OCI-LY1 (cell line): ENCODE measurements at regions not wholly inside any gene's neighbourhood (a gene's known extent, or its start where the extent isn't known, plus 50 kb on each side); places are given as distances from the start of the nearest gene placed in this dataset.

Experiments used
- H2AFZ ChIP-seq: fragments of 200-600 bp; sonication (generic), shearing (Covaris generic); 2 replicates; pipeline ENCODE4 v1.6.0; 2014; ENCODE audit warnings: antibody characterized with exemption, mild to moderate bottlenecking, low read length
- H3F3A ChIP-seq: fragments of 200-600 bp; sonication (generic), shearing (Covaris generic); 2 replicates; pipeline ENCODE4 v1.6.0; 2014; ENCODE audit warnings: mild to moderate bottlenecking, antibody characterized with exemption, low read length, moderate library complexity; ENCODE audit not compliant: insufficient read depth
- H3K27ac ChIP-seq: fragments of 200-600 bp; sonication (generic); 2 replicates; pipeline ENCODE4 v1.5.1; 2014; ENCODE audit warnings: low read length, mixed run types, mild to moderate bottlenecking, low read depth; ENCODE audit not compliant: poor library complexity, severe bottlenecking
- H3K27me3 ChIP-seq: fragments of 200-600 bp; sonication (generic); 2 replicates; pipeline ENCODE4 v1.6.0; 2014; ENCODE audit warnings: antibody characterized with exemption, mild to moderate bottlenecking, low read length, moderate library complexity; ENCODE audit not compliant: insufficient read depth
- H3K36me3 ChIP-seq: fragments of 200-600 bp; sonication (generic); 2 replicates; pipeline ENCODE4 v1.6.1; 2014; ENCODE audit warnings: mild to moderate bottlenecking, antibody characterized with exemption, low read length, moderate library complexity, mixed read lengths; ENCODE audit not compliant: insufficient read depth
- H3K4me1 ChIP-seq: fragments of 200-600 bp; sonication (generic); 2 replicates; pipeline ENCODE4 v1.5.1; 2014; ENCODE audit warnings: mild to moderate bottlenecking, low read length, moderate library complexity; ENCODE audit not compliant: insufficient read depth, severe bottlenecking
- H3K4me2 ChIP-seq: fragments of 200-600 bp; sonication (generic), shearing (Covaris generic); 2 replicates; pipeline ENCODE4 v1.6.1; 2014; ENCODE audit warnings: low read length
- H3K4me3 ChIP-seq: fragments of 200-600 bp; sonication (generic); 2 replicates; pipeline ENCODE4 v1.5.1; 2014; ENCODE audit warnings: low read length, low read depth, mild to moderate bottlenecking, mixed read lengths; ENCODE audit not compliant: poor library complexity, severe bottlenecking
- H3K79me2 ChIP-seq: fragments of 200-600 bp; shearing (Covaris generic); 2 replicates; pipeline ENCODE4 v1.6.1; 2016; ENCODE audit warnings: mixed run types, low read length, mixed read lengths; ENCODE audit not compliant: insufficient read depth
- H3K9ac ChIP-seq: fragments of 200-600 bp; sonication (generic), shearing (Covaris generic); 2 replicates; pipeline ENCODE4 v1.6.1; 2014; ENCODE audit warnings: mild to moderate bottlenecking, low read length, mixed read lengths
- H3K9me2 ChIP-seq: fragments of 200-600 bp; sonication (generic), shearing (Covaris generic); 2 replicates; pipeline ENCODE4 v1.6.1; 2014; ENCODE audit warnings: low read depth, mild to moderate bottlenecking, low read length, mixed read lengths
- H3K9me3 ChIP-seq: fragments of 200-600 bp; shearing (Covaris generic); 2 replicates; pipeline ENCODE4 v1.6.1; 2014; ENCODE audit warnings: low read length, mixed read lengths
- H4K20me1 ChIP-seq: fragments of 200-600 bp; sonication (generic), shearing (Covaris generic); 2 replicates; pipeline ENCODE4 v1.6.0; 2016; ENCODE audit warnings: mild to moderate bottlenecking, low read length; ENCODE audit not compliant: insufficient read depth
- EZH2 ChIP-seq: fragments of 200-600 bp; sonication (generic), shearing (Covaris generic); IDR thresholded peaks from 2 replicates; pipeline ENCODE4 v1.8.0; 2017; ENCODE audit warnings: borderline replicate concordance, mixed run types, mild to moderate bottlenecking, antibody characterized with exemption, low read length, moderate library complexity, mixed read lengths
- TF ChIP-seq, protein P1 (sequence below): fragments of 200-600 bp; sonication (generic), shearing (Covaris generic); IDR thresholded peaks from 2 replicates; pipeline ENCODE4 v1.5.1; 2017; ENCODE audit warnings: mild to moderate bottlenecking, antibody characterized with exemption, low read length, moderate library complexity, mixed read lengths

DNA sequence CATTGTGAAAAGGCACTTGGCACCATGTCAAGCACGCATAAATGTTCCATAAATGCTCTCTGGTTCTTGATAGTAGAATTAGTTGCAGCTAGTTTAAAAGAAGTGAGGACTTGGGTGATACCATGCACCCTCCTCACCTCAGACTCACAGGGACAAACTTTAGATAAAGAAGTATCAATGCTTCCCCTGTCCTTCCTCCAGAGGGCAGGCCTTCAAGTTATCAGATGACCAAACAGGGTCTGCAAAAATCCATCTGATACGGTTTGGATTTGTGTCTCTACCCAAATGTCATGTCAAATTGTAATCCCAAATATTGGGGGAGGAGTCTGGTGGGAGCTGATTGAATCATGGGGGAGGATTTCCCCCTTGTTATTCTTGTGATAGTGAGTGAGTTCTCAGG is 54.1 kb downstream of the C1QL2 start:
- H3K27me3 ChIP-seq, result no peaks in the 10 kb centered on the region

DNA sequence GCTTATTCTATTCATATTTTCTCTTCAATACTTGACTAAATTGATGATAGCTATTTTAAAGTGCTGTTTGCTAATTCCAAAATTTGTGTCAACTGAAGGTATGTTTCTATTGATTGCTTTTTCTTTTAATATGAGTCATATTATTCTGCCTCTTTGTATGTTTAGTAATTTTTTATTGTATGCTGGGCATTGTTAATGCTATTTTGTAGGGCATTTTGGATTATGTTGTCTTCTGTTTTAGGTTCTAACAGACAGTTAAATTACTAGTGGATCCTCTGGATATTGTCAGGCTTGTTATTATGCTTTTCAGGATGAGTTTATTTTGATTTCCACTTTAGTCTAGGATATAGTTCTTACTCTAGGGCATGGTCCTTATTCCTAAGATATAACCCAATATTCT is 55.6 kb downstream of the C1QL2 start:
- Histone ChIP-seq H3K4me3 (no peak overlapping the region), H3F3A (no peaks in the 10 kb centered on the region), H3K9me3 (no peaks in the 10 kb centered on the region), H4K20me1 (no peaks in the 10 kb centered on the region), H3K9ac (no peak overlapping the region), H3K27ac (no peak overlapping the region), H3K4me1 (no peaks in the 10 kb centered on the region), H3K9me2 (no peaks in the 10 kb centered on the region), H3K27me3 (no peaks in the 10 kb centered on the region), H3K4me2 (no peak overlapping the region), H3K36me3 (no peaks in the 10 kb centered on the region), H2AFZ (no peak overlapping the region), H3K79me2 (no peaks in the 10 kb centered on the region)
- TF ChIP-seq, protein P1, sequence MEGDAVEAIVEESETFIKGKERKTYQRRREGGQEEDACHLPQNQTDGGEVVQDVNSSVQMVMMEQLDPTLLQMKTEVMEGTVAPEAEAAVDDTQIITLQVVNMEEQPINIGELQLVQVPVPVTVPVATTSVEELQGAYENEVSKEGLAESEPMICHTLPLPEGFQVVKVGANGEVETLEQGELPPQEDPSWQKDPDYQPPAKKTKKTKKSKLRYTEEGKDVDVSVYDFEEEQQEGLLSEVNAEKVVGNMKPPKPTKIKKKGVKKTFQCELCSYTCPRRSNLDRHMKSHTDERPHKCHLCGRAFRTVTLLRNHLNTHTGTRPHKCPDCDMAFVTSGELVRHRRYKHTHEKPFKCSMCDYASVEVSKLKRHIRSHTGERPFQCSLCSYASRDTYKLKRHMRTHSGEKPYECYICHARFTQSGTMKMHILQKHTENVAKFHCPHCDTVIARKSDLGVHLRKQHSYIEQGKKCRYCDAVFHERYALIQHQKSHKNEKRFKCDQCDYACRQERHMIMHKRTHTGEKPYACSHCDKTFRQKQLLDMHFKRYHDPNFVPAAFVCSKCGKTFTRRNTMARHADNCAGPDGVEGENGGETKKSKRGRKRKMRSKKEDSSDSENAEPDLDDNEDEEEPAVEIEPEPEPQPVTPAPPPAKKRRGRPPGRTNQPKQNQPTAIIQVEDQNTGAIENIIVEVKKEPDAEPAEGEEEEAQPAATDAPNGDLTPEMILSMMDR, result no peak
- TF ChIP-seq EZH2, result no peak

More for the DNA sequence above, 54.1 kb downstream of the C1QL2 start:
- Histone ChIP-seq H3K36me3 (no peaks in the 10 kb centered on the region), H3K27ac (no peak overlapping the region), H3K4me3 (no peak overlapping the region), H3K9me2 (no peaks in the 10 kb centered on the region), H4K20me1 (no peaks in the 10 kb centered on the region), H3K9ac (no peak overlapping the region), H3K4me1 (no peaks in the 10 kb centered on the region), H3F3A (no peaks in the 10 kb centered on the region), H2AFZ (no peak overlapping the region), H3K9me3 (no peaks in the 10 kb centered on the region), H3K79me2 (no peaks in the 10 kb centered on the region), H3K4me2 (no peak overlapping the region)
- TF ChIP-seq EZH2, result no peak
- TF ChIP-seq, protein P1, result no peak

DNA sequence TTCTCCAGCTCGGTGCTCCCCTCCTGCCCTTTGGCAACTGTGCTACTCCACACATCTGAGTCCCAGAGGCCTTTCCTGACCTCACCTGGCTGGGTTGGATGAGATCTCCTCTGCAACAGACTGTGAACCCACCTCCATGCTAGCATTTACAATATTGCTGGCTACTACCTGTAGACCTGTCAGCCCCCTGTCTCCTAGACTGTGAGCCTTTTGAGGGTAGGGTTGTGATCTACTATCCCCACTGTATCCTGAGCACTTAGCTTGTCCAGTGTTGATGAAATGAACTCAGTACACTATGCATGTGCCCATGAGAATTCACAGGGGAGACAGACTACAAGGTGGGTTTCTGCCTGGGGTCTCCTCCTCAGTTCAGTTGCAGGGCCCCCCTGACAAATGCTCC is 70.1 kb downstream of the C1QL2 start:
- no peaks in the 10 kb centered on the region for H3K36me3 ChIP-seq

More for the DNA sequence above, 70.1 kb downstream of the C1QL2 start:
- Histone ChIP-seq H3K4me2 (no peak overlapping the region), H3K79me2 (no peaks in the 10 kb centered on the region), H2AFZ (no peak overlapping the region), H3K27me3 (no peaks in the 10 kb centered on the region), H3K4me1 (no peaks in the 10 kb centered on the region), H3K9ac (no peak overlapping the region), H4K20me1 (no peaks in the 10 kb centered on the region), H3K9me2 (no peaks in the 10 kb centered on the region), H3K27ac (no peak overlapping the region), H3K4me3 (no peak overlapping the region), H3F3A (no peaks in the 10 kb centered on the region), H3K9me3 (no peaks in the 10 kb centered on the region)
- TF ChIP-seq, protein P1, result no peak
- no peak for TF ChIP-seq EZH2
